HepG2 (cell line): ENCODE measurements at regions not wholly inside any gene's neighbourhood (a gene's known extent, or its start where the extent isn't known, plus 50 kb on each side); places are given as distances from the start of the nearest gene placed in this dataset.

Experiments
- ATAC-seq: fragments of 200-7000 bp; cut with Tn5 transposase; 3 replicates; pipeline ENCODE4 v1.9.1; 2020; ENCODE audit warnings: mild to moderate bottlenecking, moderate library complexity
- BruUV-seq: library from RNA; stranded (reverse); fragments of 400-500 nt; replicated peaks from 2 replicates; lab custom pipeline; 2021; lab: Mats Ljungman, UMichigan
- CTCF ChIA-PET: fragments of 300-600 bp; formaldehyde crosslinking; extraction: SDS; loops from one replicate; lab custom pipeline; 2021; ENCODE audit warnings: low total read pairs, inconsistent platforms, low intra/inter-chr PET ratio; lab: Yijun Ruan, JAX
- POLR2A ChIA-PET: fragments of 350-600 bp; sonication (Branson Sonifier 250); formaldehyde crosslinking; loops from one replicate; lab custom pipeline; 2020; ENCODE audit warnings: antibody characterized with exemption, inconsistent platforms; lab: Yijun Ruan, JAX
- DNase-seq: peaks from one replicate; pipeline ENCODE4 v3.0.0-alpha.2; 2015; ENCODE audit warnings: low spot score
- FAIRE-seq: peaks from 3 replicates; lab custom pipeline; 2011; peaks lifted over from hg19 to GRCh38; lab: Jason Lieb, UNC
- H2AFZ ChIP-seq: one replicate; pipeline ENCODE4 v1.6.1; 2011; ENCODE audit warnings: low read length, inconsistent platforms
- H3K27ac ChIP-seq: fragments of 300-600 bp; 3 replicates; pipeline ENCODE4 v1.8.0; 2011; ENCODE audit warnings: mixed run types, mild to moderate bottlenecking, mixed read lengths, low read length, inconsistent platforms; ENCODE audit not compliant: insufficient read depth; ENCODE audit errors: extremely low read length
- H3K27me3 ChIP-seq, 2 experiments: fragments of 200-600 bp in 1 of 2; 2 replicates in 1 of 2; 3 replicates in 1 of 2; pipeline versions ENCODE4 v1.6.0 to v1.8.0; 2011; ENCODE audit warnings: low read length in 2 of 2, mild to moderate bottlenecking in 2 of 2, moderate library complexity in 2 of 2, inconsistent platforms in 1 of 2; ENCODE audit not compliant: insufficient read depth in 2 of 2, control insufficient read depth in 1 of 2
- H3K36me3 ChIP-seq, 2 experiments: fragments of 200-600 bp in 1 of 2; replicated peaks in 1 of 2; 2 replicates in 1 of 2; 3 replicates in 1 of 2; pipeline versions ENCODE4 v1.5.1 to v1.8.0; 2011; ENCODE audit warnings: low read length in 2 of 2, inconsistent platforms in 1 of 2; ENCODE audit not compliant: insufficient read depth in 2 of 2, control insufficient read depth in 1 of 2
- H3K4me1 ChIP-seq: 2 replicates; pipeline ENCODE4 v1.5.1; 2012; ENCODE audit warnings: low read length, inconsistent platforms; ENCODE audit not compliant: insufficient read depth
- H3K4me2 ChIP-seq: 2 replicates; pipeline ENCODE4 v1.6.0; 2011; ENCODE audit warnings: low read depth, low read length, inconsistent platforms
- H3K4me3 ChIP-seq, 3 experiments: fragments of 200-600 bp in 1 of 3; sonication (generic), shearing (Covaris generic) in 1 of 3; replicated peaks in 1 of 3; 2 replicates each; pipeline ENCODE4 v1.5.1; 2011 to 2016; ENCODE audit warnings: low read length in 3 of 3, inconsistent platforms in 2 of 3, low read depth in 2 of 3, mild to moderate bottlenecking in 2 of 3, control low read depth in 1 of 3, mixed read lengths in 1 of 3; ENCODE audit not compliant: insufficient read depth in 1 of 3
- H3K79me2 ChIP-seq: one replicate; pipeline ENCODE4 v1.6.1; 2011; ENCODE audit warnings: low read length, inconsistent platforms; ENCODE audit not compliant: insufficient read depth
- H3K9ac ChIP-seq: 2 replicates; pipeline ENCODE4 v1.6.0; 2011; ENCODE audit warnings: mild to moderate bottlenecking, low read depth, low read length, inconsistent platforms; ENCODE audit not compliant: insufficient read depth
- H3K9me3 ChIP-seq: 2 replicates; pipeline ENCODE4 v1.5.1; 2012; ENCODE audit warnings: mild to moderate bottlenecking, low read length
- H4K20me1 ChIP-seq: 2 replicates; pipeline ENCODE4 v1.6.0; 2011; ENCODE audit warnings: inconsistent platforms, mild to moderate bottlenecking, low read length, moderate library complexity; ENCODE audit not compliant: insufficient read depth
- CEBPG ChIP-seq: IDR thresholded peaks from 2 replicates; pipeline ENCODE4 v1.6.1; 2016
- ETV5 ChIP-seq: IDR thresholded peaks from 2 replicates; pipeline ENCODE4 v1.6.1; 2018; ENCODE audit warnings: missing biosample characterization, missing genetic modification reagents, inconsistent platforms, borderline replicate concordance
- FOXA1 ChIP-seq, 2 experiments: fragments of 450-650 bp in 1 of 2; sonication (generic) in 1 of 2; formaldehyde crosslinking in 1 of 2; IDR thresholded peaks; 2 replicates each; pipeline versions ENCODE4 v1.4.0 to v1.6.1; 2016 to 2020; ENCODE audit warnings: missing genetic modification reagents in 1 of 2
- KAT8 ChIP-seq: IDR thresholded peaks from 2 replicates; pipeline ENCODE4 v1.6.1; 2016; ENCODE audit warnings: missing genetic modification reagents, missing compliant biosample characterization
- MLLT10 ChIP-seq: sonication (generic); formaldehyde crosslinking; IDR thresholded peaks from 2 replicates; pipeline ENCODE4 v1.4.0; 2020; ENCODE audit warnings: missing genetic modification reagents
- SMAD3 ChIP-seq: sonication (generic); formaldehyde crosslinking; IDR thresholded peaks from 2 replicates; pipeline ENCODE4 v1.4.0; 2020; ENCODE audit warnings: missing genetic modification reagents
- SRSF1 ChIP-seq: fragments of 200-400 bp; formaldehyde crosslinking; optimal IDR thresholded peaks from 2 replicates; pipeline ENCODE3; 2017; ENCODE audit warnings: mild to moderate bottlenecking, low read depth, low read length, moderate library complexity
- STAG1 ChIP-seq: sonication (generic); formaldehyde crosslinking; IDR thresholded peaks from 2 replicates; pipeline ENCODE4 v1.4.0; 2020; ENCODE audit warnings: missing genetic modification reagents
- SUZ12 ChIP-seq: fragments of 150-350 bp; IDR thresholded peaks from 2 replicates; pipeline ENCODE4 v1.6.1; 2014; ENCODE audit warnings: low read depth, low read length
- ZKSCAN1 ChIP-seq: fragments of 150-350 bp; IDR thresholded peaks from 2 replicates; pipeline ENCODE4 v1.6.1; 2014; ENCODE audit warnings: low read length
- ZNF362 ChIP-seq: sonication (generic); formaldehyde crosslinking; IDR thresholded peaks from 2 replicates; pipeline ENCODE4 v1.4.0; 2020; ENCODE audit warnings: missing genetic modification reagents, mild to moderate bottlenecking, borderline replicate concordance
- ZNF629 ChIP-seq: sonication (generic); formaldehyde crosslinking; conservative IDR thresholded peaks from 2 replicates; pipeline ENCODE4 v1.5.0; 2020; ENCODE audit warnings: missing genetic modification reagents
- ZNF646 ChIP-seq: sonication (generic); formaldehyde crosslinking; IDR thresholded peaks from 2 replicates; pipeline ENCODE4 v1.9.0; 2021; ENCODE audit warnings: mild to moderate bottlenecking, missing genetic modification reagents
- ZNF724P ChIP-seq: sonication (generic); formaldehyde crosslinking; IDR thresholded peaks from 2 replicates; pipeline ENCODE4 v1.8.0; 2022; ENCODE audit warnings: missing genetic modification reagents, borderline replicate concordance
- ZNF75D ChIP-seq: sonication (generic); formaldehyde crosslinking; IDR thresholded peaks from 2 replicates; pipeline ENCODE4 v1.8.1; 2023; ENCODE audit warnings: missing genetic modification reagents, mild to moderate bottlenecking, borderline replicate concordance
- WGBS: methylation state at CpG from one replicate; pipeline ENCODE4 v1.1.6; 2017; ENCODE audit warnings: low lambda C conversion rate; 5-methylcytosine and 5-hydroxymethylcytosine counted together
- in situ Hi-C: cut with HindIII; loops from 2 replicates; pipeline ENCODE4 v1.10.0; 2017; ENCODE audit warnings: low pct_unique_long_range_greater_than_20kb; ENCODE audit not compliant: extremely low pct_ligation_motif_present
- intact Hi-C: fragments of 100-400 bp; cut with micrococcal nuclease; formaldehyde crosslinking; loops from one replicate; pipeline ENCODE4 v1.10.0; 2022; ENCODE audit not compliant: unreplicated experiment

GRCh38 chr4:24322511-24322910 lies 261.8 kb downstream of the DHX15 start:
- intact Hi-C loops: no loop called here
- no peak for DNase-seq
- no peak for ATAC-seq
- Histone ChIP-seq H4K20me1 (no peaks in the 10 kb centered on the region), H3K9me3 (no peaks in the 10 kb centered on the region), H3K27me3 (no peaks in the 10 kb centered on the region; a peak in 1 of 5 replicates), H3K4me1 (no peaks in the 10 kb centered on the region), H3K79me2 (no peaks in the 10 kb centered on the region), H3K4me3 (no peak overlapping the region), H3K9ac (no peak overlapping the region), H3K4me2 (no peak overlapping the region), H2AFZ (no peak overlapping the region), H3K36me3 (no peaks in the 10 kb centered on the region), H3K27ac (no peak overlapping the region)
- FAIRE-seq: no peak
- no TSS peak for BruUV-seq
- in situ Hi-C loops: no loop called here
- POLR2A ChIA-PET: no interaction called here
- WGBS: 0% methylated on average over 1 of the region's 1 CpG
- TF ChIP-seq SMAD3 (CRISPR knock-in tag): no peak
- TF ChIP-seq STAG1 (CRISPR knock-in tag): no peak
- TF ChIP-seq ZNF724P (CRISPR knock-in tag): no peak
- TF ChIP-seq ZNF646 (CRISPR knock-in tag): no peak
- TF ChIP-seq ZNF362 (CRISPR knock-in tag): no peak
- no peak for TF ChIP-seq ZNF75D
- no peak for TF ChIP-seq ZNF629 (CRISPR knock-in tag)
- no peak for TF ChIP-seq FOXA1 (IDR thresholded peaks at IDR 0.05)
- no peak for TF ChIP-seq FOXA1 (CRISPR knock-in tag; IDR thresholded peaks at IDR 0.05)
- TF ChIP-seq ZKSCAN1: no peak
- no peak for TF ChIP-seq MLLT10
- no peak for TF ChIP-seq ETV5
- no peak for TF ChIP-seq KAT8 (CRISPR knock-in tag)
- TF ChIP-seq SRSF1: no peak
- TF ChIP-seq CEBPG (CRISPR knock-in tag): no peak
- TF ChIP-seq SUZ12: no peak
- CTCF ChIA-PET: no interaction called here
